GM19240 (cell line): ENCODE measurements at regions not wholly inside any gene's neighbourhood (a gene's known extent, or its start where the extent isn't known, plus 50 kb on each side); places are given as distances from the start of the nearest gene placed in this dataset.

Experiments
- DNase-seq: peaks from one replicate; pipeline ENCODE4 v3.0.0; 2011; ENCODE audit warnings: low spot score; ENCODE audit not compliant: insufficient read length

- no peak for DNase-seq
Measured at GRCh38 chr12:39240587-39240986, 202.3 kb downstream of the KIF21A start.

- no peak for DNase-seq
Measured at GRCh38 chr12:39239490-39240486, 203.1 kb downstream of the KIF21A start.

GRCh38 chr12:39237004-39237403 lies 205.9 kb downstream of the KIF21A start:
- DNase-seq = no peak

GRCh38 chr12:39235990-39236767 lies 206.7 kb downstream of the KIF21A start:
- no peak for DNase-seq

- DNase-seq = no peak
Measured at GRCh38 chr12:39230086-39230485, 212.8 kb downstream of the KIF21A start.

GRCh38 chr12:39227218-39227617 lies 215.7 kb downstream of the KIF21A start:
- DNase-seq = no peak

- no peak for DNase-seq
Measured at GRCh38 chr12:39224971-39225370, 217.9 kb downstream of the KIF21A start.

GRCh38 chr12:39205969-39206368 lies 237.0 kb downstream of the KIF21A start:
- DNase-seq = no peak

- no peak for DNase-seq
Measured at GRCh38 chr12:39199351-39199750, 243.6 kb downstream of the KIF21A start.

- DNase-seq = no peak
Measured at GRCh38 chr12:39188689-39189088, 254.2 kb downstream of the KIF21A start.

GRCh38 chr12:39186744-39187143 lies 256.2 kb downstream of the KIF21A start:
- no peak for DNase-seq

- no peak for DNase-seq
Measured at GRCh38 chr12:39178837-39179236, 264.1 kb downstream of the KIF21A start.

- no peak for DNase-seq
Measured at GRCh38 chr12:39176356-39176755, 266.6 kb downstream of the KIF21A start.

- no peak for DNase-seq
Measured at GRCh38 chr12:39173726-39174125, 268.3 kb upstream of the CPNE8 start.

GRCh38 chr12:39165338-39165737 lies 259.9 kb upstream of the CPNE8 start:
- no peak for DNase-seq

GRCh38 chr12:39161465-39162085 lies 256.2 kb upstream of the CPNE8 start:
- no peak for DNase-seq

GRCh38 chr12:39157696-39158342 lies 252.4 kb upstream of the CPNE8 start:
- no peak for DNase-seq

- no peak for DNase-seq
Measured at GRCh38 chr12:39145175-39145999, 240.0 kb upstream of the CPNE8 start.

GRCh38 chr12:39144613-39145061 lies 239.2 kb upstream of the CPNE8 start:
- no peak for DNase-seq

GRCh38 chr12:39138268-39138667 lies 232.9 kb upstream of the CPNE8 start:
- no peak for DNase-seq
